Right lung (tissue), 2 donors: ENCODE measurements at regions not wholly inside any gene's neighbourhood (a gene's known extent, or its start where the extent isn't known, plus 50 kb on each side); places are given as distances from the start of the nearest gene placed in this dataset.

Experiments
- DNase-seq, 2 donors: peaks; one replicate each; pipeline ENCODE4 v3.0.0-alpha.2; 2013

GRCh38 chr3:18044971-18045880 is 302.8 kb upstream of the TBC1D5 start:
- DNase-seq: no peak

- no peak for DNase-seq
Measured at GRCh38 chr3:18044191-18044590, 301.8 kb upstream of the TBC1D5 start.

- DNase-seq: no peak
Measured at GRCh38 chr3:18036450-18036815, 294.0 kb upstream of the TBC1D5 start.

GRCh38 chr3:18035641-18036449 is 293.4 kb upstream of the TBC1D5 start:
- no peak for DNase-seq

- no peak for DNase-seq
Measured at GRCh38 chr3:18033581-18034108, 291.2 kb upstream of the TBC1D5 start.

- no peak for DNase-seq
Measured at GRCh38 chr3:18030371-18030870, 288.0 kb upstream of the TBC1D5 start.

GRCh38 chr3:18027161-18027939 is 284.9 kb upstream of the TBC1D5 start:
- no peak for DNase-seq

GRCh38 chr3:18024715-18025114 is 282.3 kb upstream of the TBC1D5 start:
- DNase-seq: no peak

- DNase-seq: no peak
Measured at GRCh38 chr3:18019161-18019495, 276.7 kb upstream of the TBC1D5 start.

GRCh38 chr3:18018491-18019160 is 276.2 kb upstream of the TBC1D5 start:
- no peak for DNase-seq

- DNase-seq: no peak
Measured at GRCh38 chr3:18016366-18016765, 273.9 kb upstream of the TBC1D5 start.

- DNase-seq: no peak
Measured at GRCh38 chr3:18012933-18013332, 270.5 kb upstream of the TBC1D5 start.

- no peak for DNase-seq
Measured at GRCh38 chr3:18012436-18012835, 270.0 kb upstream of the TBC1D5 start.

- DNase-seq: no peak
Measured at GRCh38 chr3:18011387-18011786, 269.0 kb upstream of the TBC1D5 start.

- no peak for DNase-seq
Measured at GRCh38 chr3:18010001-18010400, 267.6 kb upstream of the TBC1D5 start.

GRCh38 chr3:18008706-18009368 is 266.4 kb upstream of the TBC1D5 start:
- no peak for DNase-seq

- DNase-seq: no peak
Measured at GRCh38 chr3:18007980-18008379, 265.5 kb upstream of the TBC1D5 start.

GRCh38 chr3:17995769-17996168 is 253.3 kb upstream of the TBC1D5 start:
- DNase-seq: no peak

- no peak for DNase-seq
Measured at GRCh38 chr3:17994167-17994566, 251.7 kb upstream of the TBC1D5 start.

GRCh38 chr3:17990390-17990789 is 248.0 kb upstream of the TBC1D5 start:
- DNase-seq: no peak

GRCh38 chr3:17986348-17986816 is 244.0 kb upstream of the TBC1D5 start:
- DNase-seq: no peak
